ENCODE measurements at regions not wholly inside any gene's neighbourhood (a gene's known extent, or its start where the extent isn't known, plus 50 kb on each side); places are given as distances from the start of the nearest gene placed in this dataset.
A peak's percentile ranks its signal among the peaks of the same experiment; 100 is the strongest.

- FAIRE-seq: no peak
Measured at GRCh38 chr2:84084856-84085255, 374.2 kb downstream of the SUCLG1 start.

GRCh38 chr2:84083984-84084383 lies 375.1 kb downstream of the SUCLG1 start:
- H3K4me3 ChIP-seq: no peak overlapping the region
- 54 to 62% methylated on average over 1 of the region's 1 CpG for WGBS, 2 donors
- H3K9me3 ChIP-seq: no peaks in the 10 kb centered on the region
- no peaks in the 10 kb centered on the region for H3K27me3 ChIP-seq
- H3K36me3 ChIP-seq: no peaks in the 10 kb centered on the region
- no peaks in the 10 kb centered on the region for H3K4me1 ChIP-seq
- no peak for TF ChIP-seq CTCF (IDR thresholded peaks at IDR 0.05)
- intact Hi-C loops (cut with DNase I): no loop called here
- no peak for DNase-seq
- no peak overlapping the region for H3K27ac ChIP-seq
- ATAC-seq: no peak
- FAIRE-seq: no peak

More at GRCh38 chr2:84084856-84085255, 374.2 kb downstream of the SUCLG1 start:
- no peak for DNase-seq
- no peak overlapping the region for H3K27ac ChIP-seq
- ATAC-seq: no peak
- intact Hi-C loops (cut with DNase I): no loop called here
- WGBS, 2 donors: 8 to 19% methylated on average over 1 of the region's 1 CpG
- no peaks in the 10 kb centered on the region for H3K36me3 ChIP-seq
- no peaks in the 10 kb centered on the region for H3K27me3 ChIP-seq
- H3K4me1 ChIP-seq: no peaks in the 10 kb centered on the region
- no peaks in the 10 kb centered on the region for H3K9me3 ChIP-seq
- TF ChIP-seq CTCF (IDR thresholded peaks at IDR 0.05): no peak
- no peak overlapping the region for H3K4me3 ChIP-seq

- TF ChIP-seq CTCF (IDR thresholded peaks at IDR 0.05): no peak
- FAIRE-seq: no peak
- H3K9me3 ChIP-seq: no peaks in the 10 kb centered on the region
- no peaks in the 10 kb centered on the region for H3K4me1 ChIP-seq
- H3K27ac ChIP-seq: no peak overlapping the region
- intact Hi-C loops (cut with DNase I): no loop called here
- no peak for ATAC-seq
- H3K4me3 ChIP-seq: no peak overlapping the region
- DNase-seq: no peak
- WGBS, 2 donors: 40 to 48% methylated on average over 3 of the region's 3 CpGs
- H3K36me3 ChIP-seq: no peaks in the 10 kb centered on the region
- no peaks in the 10 kb centered on the region for H3K27me3 ChIP-seq
Measured at GRCh38 chr2:84078471-84078870, 380.6 kb downstream of the SUCLG1 start.

GRCh38 chr2:84077496-84077895 lies 381.6 kb downstream of the SUCLG1 start:
- no peaks in the 10 kb centered on the region for H3K27me3 ChIP-seq
- intact Hi-C loops (cut with DNase I): no loop called here
- no peaks in the 10 kb centered on the region for H3K9me3 ChIP-seq
- H3K4me1 ChIP-seq: no peaks in the 10 kb centered on the region
- peak in 1 of 4 donors; percentile 39 for ATAC-seq
- TF ChIP-seq CTCF (IDR thresholded peaks at IDR 0.05): peak in 1 of 4 donors; percentile 21
- no peak overlapping the region for H3K27ac ChIP-seq
- no peaks in the 10 kb centered on the region for H3K36me3 ChIP-seq
- FAIRE-seq: no peak
- no peak for DNase-seq
- H3K4me3 ChIP-seq: no peak overlapping the region
- WGBS, 2 donors: 49 to 52% methylated on average over 2 of the region's 2 CpGs

- no peaks in the 10 kb centered on the region for H3K36me3 ChIP-seq
- no peak for FAIRE-seq
- DNase-seq: no peak
- no peaks in the 10 kb centered on the region for H3K4me1 ChIP-seq
- intact Hi-C loops (cut with DNase I): no loop called here
- H3K9me3 ChIP-seq: no peaks in the 10 kb centered on the region
- WGBS, 2 donors: 75 to 76% methylated on average over 1 of the region's 1 CpG
- H3K4me3 ChIP-seq: no peak overlapping the region
- TF ChIP-seq CTCF (IDR thresholded peaks at IDR 0.05): no peak
- H3K27ac ChIP-seq: no peak overlapping the region
- H3K27me3 ChIP-seq: no peaks in the 10 kb centered on the region
- ATAC-seq: no peak
Measured at GRCh38 chr2:84071050-84071449, 388.0 kb downstream of the SUCLG1 start.

Data from pancreas (tissue), 10 donors.